Activated CD4-positive, alpha-beta T cell treated with anti-CD3 and anti-CD28 coated beads for 4 hours (primary cell): ENCODE measurements at regions not wholly inside any gene's neighbourhood (a gene's known extent, or its start where the extent isn't known, plus 50 kb on each side); places are given as distances from the start of the nearest gene placed in this dataset.

Source experiments
- DNase-seq, 2 donors: peaks; one replicate each; pipeline ENCODE4 v3.0.0-alpha.2; 2020

DNA sequence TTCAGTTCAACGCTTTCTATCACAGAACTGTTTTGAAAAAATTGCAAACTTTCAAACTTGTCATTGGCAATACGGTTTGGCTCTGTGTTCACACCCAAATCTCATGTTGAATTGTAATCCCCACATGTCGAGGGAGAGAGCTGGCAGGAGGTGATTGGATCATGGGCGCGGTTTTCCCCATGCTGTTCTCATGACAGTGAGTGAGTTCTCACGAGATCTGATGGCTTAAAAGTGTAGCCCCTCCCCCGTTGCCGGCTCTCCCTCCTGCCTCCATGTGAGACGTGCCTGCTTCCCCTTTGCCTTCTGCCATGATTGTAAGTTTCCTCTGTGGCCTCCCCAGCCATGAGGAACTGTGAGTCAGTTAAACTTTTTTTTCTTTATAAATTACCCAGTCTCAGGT, 1144.0 kb downstream of the BRD1 start:
- no peak for DNase-seq

DNA sequence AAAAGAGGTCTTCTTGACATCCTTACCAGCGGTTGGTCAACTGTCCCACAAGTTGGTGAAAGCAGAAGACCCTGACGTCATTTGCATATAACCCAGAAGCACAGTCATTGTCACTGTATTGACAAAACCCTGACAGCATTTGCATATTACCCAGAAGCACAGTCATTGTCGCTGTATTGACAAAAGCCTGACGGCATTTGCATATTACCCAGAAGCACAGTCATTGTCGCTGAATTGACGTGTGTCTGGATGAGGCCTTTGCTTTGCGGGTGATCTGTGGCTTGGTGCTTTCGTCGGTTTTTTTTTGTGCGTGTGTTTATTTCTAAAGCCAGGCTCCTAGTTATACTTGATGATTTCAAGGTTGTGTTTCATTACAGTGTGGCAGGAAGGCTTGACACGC, 1145.2 kb downstream of the BRD1 start:
- no peak for DNase-seq

DNA sequence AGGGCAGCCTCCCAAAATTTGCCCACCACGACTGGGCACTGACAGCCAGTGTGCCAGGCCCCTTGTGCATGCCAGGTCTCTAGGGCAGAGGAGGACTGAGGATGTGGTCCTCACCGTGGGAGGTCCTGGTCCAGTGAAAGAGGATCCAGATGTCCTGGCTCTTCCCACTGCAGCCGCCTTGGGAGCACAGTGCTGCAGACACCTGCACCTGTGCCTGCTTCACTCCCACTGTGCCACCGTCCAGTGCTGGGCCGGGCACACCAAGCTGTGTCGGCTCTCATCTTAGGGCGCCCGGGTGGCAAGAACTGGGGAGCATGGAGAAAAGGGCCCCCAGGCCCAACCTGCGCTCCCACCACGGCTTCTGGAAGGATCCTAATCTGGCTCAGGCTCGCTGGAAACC, 1147.1 kb downstream of the BRD1 start:
- no peak for DNase-seq

DNA sequence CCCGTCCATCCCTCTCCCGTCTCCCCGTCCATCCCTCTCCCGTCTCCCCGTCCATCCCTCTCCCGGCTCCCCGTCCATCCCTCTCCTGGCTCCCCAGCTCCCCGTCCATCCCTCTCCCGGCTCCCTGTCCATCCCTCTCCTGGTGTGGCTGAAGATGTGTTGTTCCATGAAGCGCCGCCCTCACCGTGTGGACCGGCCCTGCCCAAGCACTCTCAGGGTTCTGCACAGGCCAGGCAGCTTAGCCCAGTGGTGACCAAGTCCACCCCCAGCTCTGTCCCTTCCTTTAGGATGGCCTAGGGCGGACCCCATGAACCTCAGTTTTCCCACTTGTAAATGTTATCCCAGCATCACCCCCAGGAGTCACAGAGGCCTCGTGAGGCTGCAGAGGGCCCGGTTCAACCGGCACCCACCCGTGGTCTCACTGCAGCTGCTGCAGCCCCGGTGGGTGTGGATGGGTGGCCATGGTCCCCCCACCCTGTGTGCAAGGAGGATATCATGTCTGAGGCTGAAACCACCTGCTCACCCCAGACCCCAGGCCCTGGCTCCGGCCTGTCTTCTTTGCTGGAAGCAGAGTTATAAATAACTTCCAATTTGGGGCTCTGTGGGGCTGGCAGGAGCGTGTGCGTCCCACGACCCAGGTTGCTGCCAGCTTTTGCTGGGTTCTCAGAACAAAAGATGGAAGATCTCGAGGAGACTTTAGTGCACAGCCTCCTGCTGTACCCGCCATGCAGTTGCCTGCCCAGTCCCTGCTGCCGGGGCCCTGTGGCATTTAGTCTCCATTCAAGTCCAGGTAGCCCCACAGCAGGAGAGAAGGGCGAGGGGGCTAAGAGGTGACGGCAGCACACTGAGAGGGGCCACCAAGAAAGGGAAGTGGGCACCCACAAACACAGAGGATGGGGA, 1147.8 kb downstream of the BRD1 start:
- no peak for DNase-seq

DNA sequence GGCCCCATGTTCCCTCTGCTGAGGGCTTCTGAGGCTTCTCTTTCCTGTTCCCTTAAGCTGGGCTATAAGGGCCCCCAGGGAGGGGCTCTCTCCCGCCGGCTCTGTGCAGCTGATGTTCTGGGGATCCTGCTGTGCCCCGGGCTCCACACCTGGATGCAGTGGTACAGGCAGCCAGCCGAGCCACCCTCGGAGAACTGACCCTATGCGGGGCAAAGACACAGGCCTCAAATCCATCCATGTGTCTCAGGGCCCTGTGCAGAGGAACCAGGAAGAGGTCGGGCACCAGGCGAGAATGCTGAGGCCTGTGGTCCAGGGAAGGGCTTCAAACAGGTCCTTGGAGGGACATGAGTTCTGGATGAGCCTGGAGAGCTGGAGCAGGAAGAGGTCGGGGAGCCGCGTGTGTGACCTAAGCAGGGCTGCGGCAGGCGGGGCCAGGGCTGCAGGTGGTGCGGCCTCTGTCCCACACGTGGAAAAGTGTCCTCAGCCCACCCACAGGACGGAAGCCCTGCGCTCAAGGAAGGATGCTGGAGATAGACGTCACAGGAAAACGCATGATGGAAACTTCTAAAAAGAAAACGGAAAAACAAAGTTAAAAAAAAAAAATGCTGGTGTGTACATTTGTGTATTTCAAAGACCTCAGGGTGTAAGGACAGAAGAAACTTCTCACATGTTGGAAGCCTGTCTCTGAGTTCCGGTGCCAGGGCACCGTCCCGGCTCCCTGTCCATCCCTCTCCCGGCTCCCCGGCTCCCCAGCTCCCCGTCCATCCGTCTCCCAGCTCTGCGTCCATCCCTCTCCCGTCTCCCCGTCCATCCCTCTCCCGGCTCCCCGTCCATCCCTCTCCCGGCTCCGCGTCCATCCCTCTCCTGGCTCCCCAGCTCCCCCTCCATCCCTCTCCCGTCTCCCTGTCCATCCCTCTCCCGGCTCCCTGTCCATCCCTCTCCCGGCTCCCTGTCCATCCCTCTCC, 1149.2 kb downstream of the BRD1 start:
- DNase-seq = no peak

DNA sequence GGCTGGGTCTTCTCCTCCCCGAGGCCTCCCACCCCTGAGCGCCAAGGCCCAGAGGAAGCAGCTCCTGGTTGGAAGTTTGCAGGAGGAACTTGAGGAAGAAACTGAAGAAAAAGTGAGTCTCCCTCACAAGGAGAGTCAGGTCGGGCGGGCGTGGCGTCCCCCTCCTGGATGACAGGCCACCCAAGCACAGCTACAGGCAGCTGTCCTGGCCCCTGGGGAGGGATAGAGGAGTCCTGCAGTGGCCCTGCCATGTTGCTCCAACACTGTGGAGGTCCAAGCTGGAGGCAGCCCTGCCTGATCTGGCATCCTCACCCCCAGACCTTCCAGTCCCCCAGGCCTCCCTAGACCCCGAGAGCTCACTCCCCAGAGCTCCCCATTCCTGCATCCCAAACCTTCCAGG, 1150.1 kb downstream of the BRD1 start:
- no peak for DNase-seq

DNA sequence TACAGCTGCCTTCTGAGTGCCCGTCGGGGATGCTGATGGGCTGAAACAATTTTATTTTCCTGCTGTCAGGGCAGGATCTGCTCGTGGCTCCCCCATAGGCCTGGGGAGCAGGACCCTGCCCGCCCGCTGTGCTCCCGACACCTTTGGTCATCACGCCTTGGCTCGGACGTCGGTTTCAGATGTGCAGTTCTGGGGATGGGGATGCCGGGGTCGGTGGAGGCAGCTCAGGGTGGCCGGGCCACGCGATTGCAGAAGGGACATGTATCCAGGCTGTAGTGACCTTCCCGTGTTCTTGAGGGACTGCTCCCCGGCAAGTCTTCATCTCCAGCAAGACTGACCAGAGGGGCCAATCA, 1150.5 kb downstream of the BRD1 start:
- DNase-seq = no peak

DNA sequence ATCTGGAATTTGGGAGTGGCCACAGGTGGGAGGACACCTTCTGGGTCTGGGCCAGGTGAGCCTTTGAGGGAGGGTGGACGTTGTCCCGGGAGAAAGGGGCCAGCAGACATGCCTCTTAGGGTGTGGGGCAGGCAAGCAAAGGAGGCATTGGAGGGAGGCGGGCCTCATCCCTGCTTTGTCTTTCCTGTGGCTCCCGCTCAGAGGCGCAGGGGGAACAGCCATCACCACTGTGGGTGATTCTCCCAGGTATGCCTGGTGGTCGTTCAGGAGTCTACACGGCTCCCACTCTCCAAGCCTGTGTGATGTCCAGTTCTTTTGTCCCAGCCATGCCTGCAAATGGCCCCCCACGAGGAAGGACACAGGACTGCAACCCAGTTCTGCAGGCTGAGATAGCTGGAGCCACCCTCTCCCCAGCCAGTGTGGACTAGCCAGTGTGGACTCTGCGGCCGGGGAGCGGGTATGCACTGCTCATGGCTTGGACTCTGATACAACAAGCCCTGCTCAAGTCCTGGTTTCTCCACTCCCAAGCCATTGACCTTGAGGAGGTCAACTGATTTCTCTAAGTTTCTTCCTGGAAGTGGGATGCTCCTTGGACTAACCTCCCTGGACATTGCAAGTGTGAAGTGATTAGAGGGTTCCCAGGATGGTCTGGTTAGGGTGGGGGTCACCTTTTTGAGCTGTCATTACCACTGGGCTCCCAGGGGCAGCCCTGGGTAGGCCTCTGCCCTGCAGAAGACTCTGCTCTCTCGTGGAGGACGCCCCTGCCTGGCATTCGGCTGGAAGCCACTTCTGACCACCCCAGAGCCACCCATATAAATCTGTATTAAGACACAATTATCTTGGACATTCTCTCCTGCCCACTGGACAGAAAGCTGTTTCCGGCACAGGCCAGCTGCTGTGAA, 1151.2 kb downstream of the BRD1 start:
- no peak for DNase-seq

DNA sequence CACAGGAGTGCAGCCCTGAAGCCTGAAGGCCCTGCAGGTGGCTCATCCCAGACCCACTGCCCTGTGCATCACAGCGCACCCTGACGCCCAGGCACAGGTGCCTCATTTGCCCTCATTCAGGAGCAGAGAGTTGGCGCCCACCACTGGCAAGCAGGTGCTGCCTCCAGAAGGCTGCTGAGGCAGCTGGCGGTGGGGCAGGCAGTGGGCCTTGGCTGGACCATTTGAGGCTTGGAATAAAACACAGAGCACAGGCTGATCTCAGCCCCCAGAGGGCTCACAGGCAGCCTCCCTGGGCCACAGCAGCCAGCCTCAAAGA, 1151.9 kb downstream of the BRD1 start:
- no peak for DNase-seq

DNA sequence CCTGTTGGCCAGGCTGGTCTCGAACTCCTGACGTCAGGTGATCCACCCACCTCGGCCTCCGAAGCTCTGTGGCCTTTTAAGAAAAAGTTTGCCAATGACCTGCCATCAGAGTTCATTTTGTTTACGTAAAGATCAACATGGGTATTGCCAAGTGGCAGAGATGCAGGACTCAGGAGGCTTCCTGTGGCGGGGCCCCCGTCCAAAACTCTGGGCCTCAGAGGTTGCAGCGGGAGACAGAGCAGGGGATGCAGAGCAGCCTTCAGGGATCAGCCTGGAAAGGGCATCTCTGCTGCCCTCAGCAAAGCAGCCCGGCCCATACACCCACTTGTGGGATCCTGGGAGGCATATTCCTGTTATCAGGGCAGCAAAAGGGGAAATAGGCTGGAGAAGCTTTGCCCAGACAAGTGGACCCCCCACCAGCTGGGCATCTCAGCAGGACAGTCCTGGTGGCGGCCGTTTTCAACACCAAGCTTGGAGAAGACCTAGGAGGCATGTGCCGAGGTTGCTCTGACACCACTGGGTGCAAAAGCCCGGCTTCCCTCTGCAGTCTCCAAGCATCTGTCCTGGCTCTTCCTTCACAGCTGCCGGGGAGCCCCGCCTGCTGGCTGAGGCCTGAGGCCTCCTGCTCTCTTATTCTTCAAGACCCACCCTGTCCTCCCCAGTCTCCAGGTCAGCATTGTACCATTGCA, 1152.4 kb downstream of the BRD1 start:
- DNase-seq = no peak

DNA sequence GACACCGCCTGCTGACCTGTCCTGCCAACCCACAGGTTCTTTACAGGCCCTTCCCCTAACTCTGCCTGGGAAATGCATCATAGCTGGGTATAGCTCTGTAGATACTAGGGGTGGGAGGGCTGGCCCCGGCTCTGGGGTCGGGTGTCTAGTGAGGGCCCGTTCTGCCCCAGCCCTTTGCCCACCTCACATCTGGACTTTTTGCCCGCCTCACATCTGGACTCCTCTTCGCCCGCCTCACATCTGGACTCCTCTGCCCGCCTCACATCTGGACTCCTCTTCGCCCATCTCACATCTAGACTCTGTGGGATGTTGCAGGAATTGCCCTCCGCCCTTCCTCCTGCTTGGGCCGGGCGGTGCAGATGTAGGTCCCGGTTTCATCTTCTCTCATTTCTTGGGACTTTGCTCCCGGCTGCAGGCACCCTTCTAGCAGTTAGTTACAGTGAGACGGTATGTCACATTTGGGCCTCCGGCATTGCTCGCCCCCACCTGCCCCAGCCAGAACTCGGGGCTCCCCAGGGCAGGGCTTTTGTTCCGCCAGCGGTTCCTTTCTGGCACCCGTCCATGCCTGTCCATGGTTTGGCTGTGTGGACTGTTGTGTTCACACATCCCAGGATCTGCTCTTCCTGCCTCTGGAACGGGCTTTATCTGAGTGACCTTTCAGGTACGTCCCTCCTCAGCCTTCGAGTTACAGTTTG, 1153.7 kb downstream of the BRD1 start:
- no peak for DNase-seq

DNA sequence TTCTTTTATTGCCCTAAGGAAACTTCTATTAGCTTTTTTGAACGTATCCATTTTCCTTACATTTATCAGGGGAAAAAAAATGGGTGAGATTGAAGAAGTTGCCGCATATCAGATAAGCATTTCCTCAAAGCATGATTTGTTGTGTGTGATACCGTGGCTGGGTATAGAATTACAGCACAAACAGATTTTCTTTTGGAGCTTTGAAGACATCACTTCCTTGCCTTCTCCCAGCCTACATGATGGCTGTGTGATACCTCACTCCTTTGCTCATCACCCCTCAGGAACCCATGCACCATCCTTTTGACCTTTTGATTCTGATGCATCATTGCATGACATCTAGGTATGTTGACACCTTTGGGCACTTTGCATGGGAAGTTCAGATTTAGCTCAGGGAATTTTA, 1155.3 kb downstream of the BRD1 start:
- no peak for DNase-seq

DNA sequence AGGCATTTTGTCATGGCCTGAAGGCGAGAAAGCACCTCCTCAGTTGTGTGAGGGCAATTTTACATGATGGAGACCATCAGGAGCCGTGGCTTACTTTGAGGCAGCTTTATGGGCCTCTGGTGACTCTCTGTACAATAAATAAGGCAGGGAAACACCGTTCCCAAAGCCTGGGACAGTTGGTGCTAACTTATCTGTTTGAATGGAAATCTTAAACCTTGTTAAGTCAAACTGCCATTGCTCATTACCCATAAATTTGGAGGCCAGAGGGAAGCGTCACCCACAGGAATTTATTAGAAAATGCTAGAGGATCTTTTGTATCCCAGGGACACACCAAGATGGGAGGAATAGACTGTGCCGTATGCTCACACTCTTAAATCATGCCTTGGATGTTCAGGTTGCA, 1156.9 kb downstream of the BRD1 start:
- no peak for DNase-seq

DNA sequence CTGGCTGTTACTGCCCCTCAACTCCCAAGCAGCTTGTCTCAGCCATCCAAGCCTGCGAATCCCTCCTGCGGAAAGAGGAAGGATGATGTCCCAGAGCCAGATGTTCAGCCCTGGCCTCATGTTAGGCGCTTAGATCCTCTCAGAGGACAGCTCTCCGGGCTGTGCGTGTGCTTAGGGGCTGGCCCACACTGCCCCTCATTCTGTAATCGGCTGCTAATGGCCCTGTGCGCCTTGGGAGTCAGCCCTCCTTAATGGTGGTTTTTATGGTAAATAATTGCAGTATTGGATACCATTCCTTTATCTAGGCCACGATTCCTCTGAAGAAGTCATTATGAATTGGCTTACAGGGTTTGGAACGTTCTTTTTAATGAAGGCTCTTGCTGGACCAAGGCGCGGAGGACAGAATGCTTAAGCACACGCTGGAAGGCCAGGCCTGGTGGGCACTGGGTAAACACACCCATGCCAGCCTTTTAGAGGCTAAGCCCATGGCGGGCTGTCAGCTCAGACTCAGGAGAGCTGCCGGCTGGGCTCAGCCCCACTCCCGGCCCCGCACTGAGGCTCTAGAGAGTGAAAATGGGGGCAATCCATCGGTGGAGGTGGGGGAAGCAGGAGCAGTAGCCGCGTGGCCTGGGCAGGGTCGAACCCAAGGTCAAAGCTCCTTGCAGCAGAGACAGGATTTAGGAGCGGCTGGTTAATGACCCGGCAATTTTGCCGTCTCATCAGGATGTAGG, 1157.5 kb downstream of the BRD1 start:
- DNase-seq = no peak

DNA sequence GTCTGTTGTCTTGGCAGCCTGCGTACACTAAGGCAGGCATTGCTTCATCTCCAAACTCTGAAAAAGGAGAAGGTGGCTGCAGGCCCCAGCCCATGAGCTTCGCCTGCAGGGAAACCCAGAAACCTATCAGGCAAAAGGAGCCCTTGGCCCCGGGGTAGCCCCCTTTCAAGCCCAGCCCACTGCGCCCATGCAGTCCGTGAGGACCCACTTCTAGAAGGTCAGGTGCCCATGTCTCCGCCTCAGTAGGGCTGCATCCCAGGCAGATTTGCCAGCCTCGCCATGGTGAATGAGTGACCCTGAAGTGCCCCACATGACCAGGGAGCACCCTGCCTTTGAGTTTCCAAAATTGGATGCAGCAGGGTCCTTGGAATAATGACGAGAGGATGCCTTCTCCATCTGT, 1158.4 kb downstream of the BRD1 start:
- no peak for DNase-seq

DNA sequence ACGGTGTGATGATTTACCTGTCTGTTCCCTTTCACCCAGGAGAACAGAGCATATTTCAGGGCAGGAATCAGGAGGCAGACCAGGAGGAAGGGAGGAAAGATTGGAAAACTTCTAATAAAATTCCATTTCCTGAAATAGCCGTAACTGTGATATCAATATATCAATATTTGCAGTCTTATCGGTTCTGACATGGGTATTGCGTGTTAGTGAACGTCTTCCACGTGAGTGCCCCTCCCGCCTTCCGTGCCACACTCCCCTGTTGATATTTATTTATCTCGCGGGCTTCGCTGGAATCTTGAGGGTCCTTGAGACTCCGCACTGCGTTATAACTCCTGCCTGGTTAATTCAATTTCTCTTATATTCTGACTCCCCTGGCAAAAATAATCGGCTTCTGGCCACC, 1160.4 kb downstream of the BRD1 start:
- no peak for DNase-seq

DNA sequence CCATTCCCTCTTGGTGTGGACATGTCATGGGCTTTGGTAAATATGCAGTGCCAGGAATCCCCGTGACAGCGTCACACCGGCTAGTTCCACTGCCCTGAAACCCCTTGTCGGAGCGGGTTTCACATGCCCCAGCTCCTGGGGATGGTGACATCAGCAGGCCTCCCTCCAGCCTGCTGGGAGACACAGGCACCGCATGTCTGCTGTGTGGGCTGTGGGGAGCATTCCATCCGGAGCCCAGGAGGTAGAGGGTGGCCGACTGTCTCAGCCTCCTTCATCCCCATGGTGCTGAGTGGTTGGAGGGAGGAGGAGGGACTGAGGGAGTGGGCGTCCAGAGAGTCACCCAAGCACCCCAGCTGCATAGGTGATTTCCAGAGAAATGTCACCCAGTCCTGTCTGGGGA, 1161.1 kb downstream of the BRD1 start:
- no peak for DNase-seq

DNA sequence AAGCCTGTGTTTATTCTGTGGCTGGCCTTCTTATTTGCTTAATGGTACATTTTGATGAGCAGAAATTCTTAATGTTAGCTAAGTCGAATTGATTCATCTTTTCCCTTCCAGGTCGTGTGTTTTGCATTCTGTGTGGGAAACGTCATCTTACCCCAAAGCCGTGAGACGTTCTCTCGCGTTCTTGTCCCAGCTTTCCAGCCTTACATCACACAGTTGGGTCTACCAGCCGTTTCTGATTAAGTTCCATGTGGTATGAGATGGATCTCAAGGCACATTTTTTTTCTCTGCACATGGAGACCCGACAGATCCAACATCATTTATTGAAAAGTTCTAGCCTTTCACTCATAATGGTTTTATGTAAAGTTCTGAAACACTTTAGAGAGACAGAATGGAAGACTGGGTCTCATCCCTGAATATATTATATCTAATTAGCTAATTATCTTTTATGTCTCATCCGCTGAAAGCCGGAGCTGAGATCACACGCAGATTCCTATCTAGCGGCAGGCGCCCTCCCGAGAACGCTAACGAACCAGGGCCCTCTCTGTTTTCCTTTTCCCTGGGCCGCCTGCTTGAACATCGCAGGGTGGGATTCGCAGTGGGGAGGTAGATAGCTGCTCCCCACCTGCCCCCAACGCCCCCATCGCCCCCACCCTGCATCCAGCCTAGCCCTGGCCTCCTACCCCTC, 1162.2 kb downstream of the BRD1 start:
- no peak for DNase-seq

DNA sequence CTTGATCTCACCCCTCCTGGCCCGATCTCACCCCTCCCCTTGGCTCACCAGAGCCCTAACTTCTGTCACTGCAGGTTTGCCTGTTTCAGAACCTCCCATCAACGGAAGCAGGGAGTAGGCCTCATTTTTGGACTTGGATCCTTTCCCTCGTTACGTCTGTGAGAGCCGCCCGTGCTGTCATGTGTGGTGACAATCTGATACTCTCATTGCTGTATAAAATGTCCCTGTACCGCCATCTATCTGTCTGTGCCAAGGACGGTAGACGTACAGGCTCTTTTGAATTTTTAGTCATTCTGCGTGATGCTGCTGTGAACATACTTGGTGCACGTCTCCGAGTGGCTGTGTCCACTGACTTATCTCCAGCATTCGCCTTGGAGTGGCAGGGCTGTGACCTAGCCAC, 1163.1 kb downstream of the BRD1 start:
- DNase-seq = no peak

DNA sequence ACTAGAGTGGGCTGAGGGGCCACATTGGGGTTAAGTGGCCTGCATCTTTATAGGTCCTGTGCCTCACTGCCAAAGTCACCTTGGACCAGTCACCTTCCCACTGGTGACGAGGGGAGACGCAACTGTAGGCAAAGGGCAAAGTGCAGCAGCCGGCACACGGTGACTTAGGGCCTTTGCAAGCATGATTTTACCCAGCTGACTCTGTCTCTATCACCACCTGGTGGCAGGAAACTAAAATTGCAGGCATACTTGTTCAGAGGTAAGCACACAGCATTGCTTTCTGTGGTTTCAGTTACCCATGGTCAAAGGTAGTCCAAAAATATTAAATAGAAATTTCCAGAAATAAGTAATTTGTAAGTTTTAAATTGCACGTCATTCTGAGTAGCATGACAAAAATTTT, 1164.4 kb downstream of the BRD1 start:
- DNase-seq = no peak
